ENCODE measurements at regions not wholly inside any gene's neighbourhood (a gene's known extent, or its start where the extent isn't known, plus 50 kb on each side); places are given as distances from the start of the nearest gene placed in this dataset.

DNA sequence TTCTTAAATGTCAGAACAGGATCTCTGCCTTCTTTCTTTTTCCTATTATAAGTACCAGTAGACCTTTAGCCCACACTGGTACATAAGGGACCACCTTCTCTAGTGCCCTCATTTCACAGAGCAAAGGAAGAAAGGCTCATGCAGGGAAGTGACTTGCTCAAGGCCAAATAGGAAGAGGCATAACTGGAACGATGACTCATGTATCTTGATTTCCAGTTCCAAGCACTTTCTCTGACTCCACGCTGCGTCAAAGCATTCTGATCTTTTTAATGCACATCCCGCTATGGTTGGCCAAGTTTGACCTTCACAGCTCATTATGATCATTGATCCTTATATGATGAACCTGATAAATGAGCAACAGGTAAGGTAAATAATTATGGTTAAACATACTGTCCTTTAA is 542.0 kb downstream of the GBA3 start:
- H3K9me2 ChIP-seq (replicated peaks; ENCODE audit: control insufficient read depth, low read length) = no peaks in the 10 kb centered on the region
- no peaks in the 10 kb centered on the region for H4K20me1 ChIP-seq (ENCODE audit: control insufficient read depth, insufficient read depth, low read depth, low read length)
- H3K79me2 ChIP-seq (ENCODE audit: control insufficient read depth, low read length) = no peaks in the 10 kb centered on the region
- no peak overlapping the region for H3K4me2 ChIP-seq (ENCODE audit: low read length)
- H3K4me3 ChIP-seq (ENCODE audit: low read length) = no peak overlapping the region
- no peaks in the 10 kb centered on the region for H3K27me3 ChIP-seq (ENCODE audit: control insufficient read depth, low read length)
- no peaks in the 10 kb centered on the region for H3K36me3 ChIP-seq (ENCODE audit: control insufficient read depth, low read length)
- no peaks in the 10 kb centered on the region for H3K4me1 ChIP-seq (ENCODE audit: control insufficient read depth, low read length)
- H3F3A ChIP-seq (ENCODE audit: control insufficient read depth, insufficient read depth) = no peaks in the 10 kb centered on the region
- no peak for TF ChIP-seq EZH2phosphoT487 (IDR thresholded peaks at IDR 0.05; ENCODE audit: borderline replicate concordance, low read length)
- TF ChIP-seq, protein P1, sequence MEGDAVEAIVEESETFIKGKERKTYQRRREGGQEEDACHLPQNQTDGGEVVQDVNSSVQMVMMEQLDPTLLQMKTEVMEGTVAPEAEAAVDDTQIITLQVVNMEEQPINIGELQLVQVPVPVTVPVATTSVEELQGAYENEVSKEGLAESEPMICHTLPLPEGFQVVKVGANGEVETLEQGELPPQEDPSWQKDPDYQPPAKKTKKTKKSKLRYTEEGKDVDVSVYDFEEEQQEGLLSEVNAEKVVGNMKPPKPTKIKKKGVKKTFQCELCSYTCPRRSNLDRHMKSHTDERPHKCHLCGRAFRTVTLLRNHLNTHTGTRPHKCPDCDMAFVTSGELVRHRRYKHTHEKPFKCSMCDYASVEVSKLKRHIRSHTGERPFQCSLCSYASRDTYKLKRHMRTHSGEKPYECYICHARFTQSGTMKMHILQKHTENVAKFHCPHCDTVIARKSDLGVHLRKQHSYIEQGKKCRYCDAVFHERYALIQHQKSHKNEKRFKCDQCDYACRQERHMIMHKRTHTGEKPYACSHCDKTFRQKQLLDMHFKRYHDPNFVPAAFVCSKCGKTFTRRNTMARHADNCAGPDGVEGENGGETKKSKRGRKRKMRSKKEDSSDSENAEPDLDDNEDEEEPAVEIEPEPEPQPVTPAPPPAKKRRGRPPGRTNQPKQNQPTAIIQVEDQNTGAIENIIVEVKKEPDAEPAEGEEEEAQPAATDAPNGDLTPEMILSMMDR (IDR thresholded peaks at IDR 0.05; ENCODE audit: low read depth, low read length, poor library complexity, severe bottlenecking) = no peak
- H3K9me3 ChIP-seq (ENCODE audit: control insufficient read depth, insufficient read depth, low read length) = no peaks in the 10 kb centered on the region
- no peak overlapping the region for H3K27ac ChIP-seq (ENCODE audit: low read depth, low read length)

DNA sequence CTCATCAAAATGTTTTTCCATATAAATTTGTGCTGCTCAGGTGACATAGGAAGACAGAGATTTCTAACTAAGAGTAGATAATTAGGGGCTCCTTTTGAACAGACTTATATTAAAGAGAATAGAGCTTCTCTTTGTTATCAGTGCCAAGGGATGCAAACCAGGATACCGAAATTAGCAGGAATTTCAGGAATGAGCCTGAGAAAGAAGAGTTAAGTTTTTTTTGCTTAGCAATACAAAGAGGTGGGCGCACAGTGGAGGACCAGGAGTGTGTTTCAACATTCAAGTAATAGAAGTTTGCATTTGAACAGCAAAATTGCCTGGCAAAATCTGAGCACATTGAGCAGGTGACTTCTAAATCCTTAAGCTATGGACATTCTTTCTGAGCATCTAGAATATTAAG is 541.3 kb downstream of the GBA3 start:
- no peaks in the 10 kb centered on the region for H3K9me2 ChIP-seq (replicated peaks; ENCODE audit: control insufficient read depth, low read length)
- H3K4me1 ChIP-seq (ENCODE audit: control insufficient read depth, low read length) = no peaks in the 10 kb centered on the region
- H3K4me3 ChIP-seq (ENCODE audit: low read length) = no peak overlapping the region
- H4K20me1 ChIP-seq (ENCODE audit: control insufficient read depth, insufficient read depth, low read depth, low read length) = no peaks in the 10 kb centered on the region
- TF ChIP-seq EZH2phosphoT487 (IDR thresholded peaks at IDR 0.05; ENCODE audit: borderline replicate concordance, low read length) = no peak
- TF ChIP-seq, protein P1 (IDR thresholded peaks at IDR 0.05; ENCODE audit: low read depth, low read length, poor library complexity, severe bottlenecking) = no peak
- no peak overlapping the region for H3K27ac ChIP-seq (ENCODE audit: low read depth, low read length)
- no peaks in the 10 kb centered on the region for H3K27me3 ChIP-seq (ENCODE audit: control insufficient read depth, low read length)
- no peaks in the 10 kb centered on the region for H3F3A ChIP-seq (ENCODE audit: control insufficient read depth, insufficient read depth)
- H3K79me2 ChIP-seq (ENCODE audit: control insufficient read depth, low read length) = no peaks in the 10 kb centered on the region
- H3K9me3 ChIP-seq (ENCODE audit: control insufficient read depth, insufficient read depth, low read length) = no peaks in the 10 kb centered on the region
- H3K4me2 ChIP-seq (ENCODE audit: low read length) = no peak overlapping the region
- H3K36me3 ChIP-seq (ENCODE audit: control insufficient read depth, low read length) = no peaks in the 10 kb centered on the region

- Histone ChIP-seq H3K9me3 (ENCODE audit: control insufficient read depth, insufficient read depth, low read length) (no peaks in the 10 kb centered on the region), H3K4me3 (ENCODE audit: low read length) (no peak overlapping the region), H3K27ac (ENCODE audit: low read depth, low read length) (no peak overlapping the region), H3F3A (ENCODE audit: control insufficient read depth, insufficient read depth) (no peaks in the 10 kb centered on the region), H3K36me3 (ENCODE audit: control insufficient read depth, low read length) (no peaks in the 10 kb centered on the region), H3K4me2 (ENCODE audit: low read length) (no peak overlapping the region), H3K9me2 (replicated peaks; ENCODE audit: control insufficient read depth, low read length) (no peaks in the 10 kb centered on the region), H3K27me3 (ENCODE audit: control insufficient read depth, low read length) (no peaks in the 10 kb centered on the region), H3K79me2 (ENCODE audit: control insufficient read depth, low read length) (no peaks in the 10 kb centered on the region), H4K20me1 (ENCODE audit: control insufficient read depth, insufficient read depth, low read depth, low read length) (no peaks in the 10 kb centered on the region), H3K4me1 (ENCODE audit: control insufficient read depth, low read length) (no peaks in the 10 kb centered on the region)
- TF ChIP-seq EZH2phosphoT487 (IDR thresholded peaks at IDR 0.05; ENCODE audit: borderline replicate concordance, low read length) = no peak
- TF ChIP-seq, protein P1 (IDR thresholded peaks at IDR 0.05; ENCODE audit: low read depth, low read length, poor library complexity, severe bottlenecking) = no peak
These were observed 540.9 kb downstream of the GBA3 start for GRCh38 chr4:23233596-23233995.

DNA sequence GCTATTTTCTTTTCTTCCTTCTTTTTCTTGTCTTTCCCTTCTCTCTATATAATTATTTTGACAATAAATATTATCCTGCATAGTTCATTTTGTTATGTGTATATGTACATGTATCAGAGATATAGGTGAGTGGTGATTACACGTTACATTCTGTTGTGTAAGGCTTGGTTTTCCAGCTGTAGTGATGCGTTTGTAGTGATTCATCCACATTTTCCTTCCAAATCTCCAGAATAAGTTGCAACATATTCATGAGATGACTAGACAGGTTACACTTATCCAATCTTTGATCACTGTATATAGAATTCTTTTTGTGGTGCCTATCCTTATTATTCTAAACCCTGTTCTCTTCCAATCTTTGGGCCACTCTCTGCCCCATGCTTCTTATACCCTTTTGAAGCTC is 540.2 kb downstream of the GBA3 start:
- Histone ChIP-seq H3K27ac (ENCODE audit: low read depth, low read length) (no peak overlapping the region), H3K4me3 (ENCODE audit: low read length) (no peak overlapping the region), H3K4me1 (ENCODE audit: control insufficient read depth, low read length) (no peaks in the 10 kb centered on the region), H3K27me3 (ENCODE audit: control insufficient read depth, low read length) (no peaks in the 10 kb centered on the region), H3K9me3 (ENCODE audit: control insufficient read depth, insufficient read depth, low read length) (no peaks in the 10 kb centered on the region), H4K20me1 (ENCODE audit: control insufficient read depth, insufficient read depth, low read depth, low read length) (no peaks in the 10 kb centered on the region), H3F3A (ENCODE audit: control insufficient read depth, insufficient read depth) (no peaks in the 10 kb centered on the region), H3K79me2 (ENCODE audit: control insufficient read depth, low read length) (no peaks in the 10 kb centered on the region), H3K9me2 (replicated peaks; ENCODE audit: control insufficient read depth, low read length) (no peaks in the 10 kb centered on the region), H3K36me3 (ENCODE audit: control insufficient read depth, low read length) (no peaks in the 10 kb centered on the region), H3K4me2 (ENCODE audit: low read length) (no peak overlapping the region)
- TF ChIP-seq, protein P1 (IDR thresholded peaks at IDR 0.05; ENCODE audit: low read depth, low read length, poor library complexity, severe bottlenecking) = no peak
- no peak for TF ChIP-seq EZH2phosphoT487 (IDR thresholded peaks at IDR 0.05; ENCODE audit: borderline replicate concordance, low read length)
